GM23248 (cell line): ENCODE measurements at regions not wholly inside any gene's neighbourhood (a gene's known extent, or its start where the extent isn't known, plus 50 kb on each side); places are given as distances from the start of the nearest gene placed in this dataset.

Experiments
- DNase-seq: peaks from one replicate; pipeline ENCODE4 v3.0.0-alpha.2; 2015
- H2AFZ ChIP-seq: fragments of 200-600 bp; sonication (generic); 2 replicates; pipeline ENCODE4 v1.6.1; 2016; ENCODE audit warnings: antibody characterized with exemption
- H3F3A ChIP-seq: fragments of 200-600 bp; sonication (generic); 2 replicates; pipeline ENCODE4 v1.6.1; 2016; ENCODE audit warnings: mild to moderate bottlenecking, antibody characterized with exemption, mixed run types; ENCODE audit not compliant: insufficient read depth
- H3K27ac ChIP-seq: fragments of 200-600 bp; sonication (generic); 2 replicates; pipeline ENCODE4 v1.5.1; 2016; ENCODE audit warnings: mild to moderate bottlenecking
- H3K27me3 ChIP-seq: fragments of 200-600 bp; sonication (generic); replicated peaks from 2 replicates; pipeline ENCODE4 v1.6.1; 2016; ENCODE audit warnings: mild to moderate bottlenecking; ENCODE audit not compliant: insufficient read depth
- H3K36me3 ChIP-seq: fragments of 200-600 bp; sonication (generic); 2 replicates; pipeline ENCODE4 v1.6.1; 2016; ENCODE audit warnings: low read depth, mild to moderate bottlenecking
- H3K4me1 ChIP-seq: fragments of 200-600 bp; sonication (generic); 2 replicates; pipeline ENCODE4 v1.6.1; 2016; ENCODE audit warnings: mild to moderate bottlenecking; ENCODE audit not compliant: insufficient read depth
- H3K4me2 ChIP-seq: fragments of 200-600 bp; sonication (generic); one replicate; pipeline ENCODE4 v1.6.1; 2016; ENCODE audit warnings: mild to moderate bottlenecking; ENCODE audit not compliant: unreplicated experiment
- H3K4me3 ChIP-seq: fragments of 200-600 bp; sonication (generic); 2 replicates; pipeline ENCODE4 v1.5.1; 2016; ENCODE audit warnings: mild to moderate bottlenecking
- H3K79me2 ChIP-seq: fragments of 200-600 bp; sonication (generic); 2 replicates; pipeline ENCODE4 v1.6.1; 2016; ENCODE audit warnings: mild to moderate bottlenecking; ENCODE audit not compliant: insufficient read depth
- H3K9ac ChIP-seq: fragments of 200-600 bp; sonication (generic); 2 replicates; pipeline ENCODE4 v1.6.1; 2016; ENCODE audit warnings: mild to moderate bottlenecking
- H3K9me2 ChIP-seq: fragments of 200-600 bp; sonication (generic); 2 replicates; pipeline ENCODE4 v1.6.1; 2016; ENCODE audit warnings: mixed run types, mild to moderate bottlenecking, moderate library complexity; ENCODE audit not compliant: insufficient read depth
- H3K9me3 ChIP-seq: fragments of 200-600 bp; sonication (generic); one replicate; pipeline ENCODE4 v1.6.1; 2017; ENCODE audit warnings: low read depth
- H4K20me1 ChIP-seq: fragments of 200-600 bp; sonication (generic); 2 replicates; pipeline ENCODE4 v1.6.0; 2016; ENCODE audit not compliant: insufficient read depth
- EZH2 ChIP-seq: fragments of 200-600 bp; sonication (generic); IDR thresholded peaks from 2 replicates; pipeline ENCODE4 v1.6.1; 2018; ENCODE audit warnings: antibody characterized with exemption, mild to moderate bottlenecking; ENCODE audit not compliant: insufficient read depth, poor library complexity, severe bottlenecking
- EZH2phosphoT487 ChIP-seq: fragments of 200-600 bp; sonication (generic); IDR thresholded peaks from 2 replicates; pipeline ENCODE4 v1.6.1; 2018; ENCODE audit warnings: antibody characterized with exemption, moderate library complexity, mild to moderate bottlenecking, low read depth; ENCODE audit not compliant: insufficient read depth
- WGBS, 2 experiments: methylation state at CpG; one replicate each; pipeline ENCODE4 v1.1.6; 2015 to 2017; ENCODE audit warnings: low lambda C conversion rate in 2 of 2, low coverage in 1 of 2; ENCODE audit errors: missing lambda C conversion rate in 2 of 2; 5-methylcytosine and 5-hydroxymethylcytosine counted together
- in situ Hi-C: fragments of 300-500 bp; cut with MboI; formaldehyde crosslinking; loops from 2 replicates; pipeline ENCODE4 v1.15.0; 2020

- H3K4me1 ChIP-seq = no peaks in the 10 kb centered on the region
- H3K9me3 ChIP-seq = no peaks in the 10 kb centered on the region
- no peak overlapping the region for H3K4me3 ChIP-seq
- 0 to 5% methylated on average over 1 of the region's 1 CpG for WGBS, 2 experiments
- no peak overlapping the region for H2AFZ ChIP-seq
- H3K27ac ChIP-seq = no peak overlapping the region
- TF ChIP-seq EZH2phosphoT487 = no peak
- no peak for TF ChIP-seq EZH2
- H3F3A ChIP-seq = no peaks in the 10 kb centered on the region
- DNase-seq = no peak
- in situ Hi-C loops = no loop called here
- H3K79me2 ChIP-seq = no peaks in the 10 kb centered on the region
- no peak overlapping the region for H3K4me2 ChIP-seq
- no peak overlapping the region for H3K9ac ChIP-seq
- H3K27me3 ChIP-seq = no peaks in the 10 kb centered on the region
- no peaks in the 10 kb centered on the region for H3K36me3 ChIP-seq
- no peaks in the 10 kb centered on the region for H3K9me2 ChIP-seq
- no peaks in the 10 kb centered on the region for H4K20me1 ChIP-seq
These were observed 1014.2 kb upstream of the CELF4 start for GRCh38 chr18:38579764-38580163.

- H2AFZ ChIP-seq = no peak overlapping the region
- H3K36me3 ChIP-seq = no peaks in the 10 kb centered on the region
- no peaks in the 10 kb centered on the region for H4K20me1 ChIP-seq
- DNase-seq = no peak
- 27 to 30% methylated on average over 4 of the region's 4 CpGs for WGBS, 2 experiments
- H3K4me3 ChIP-seq = no peak overlapping the region
- no peaks in the 10 kb centered on the region for H3K9me3 ChIP-seq
- no peaks in the 10 kb centered on the region for H3K9me2 ChIP-seq
- H3K4me2 ChIP-seq = no peak overlapping the region
- H3K27me3 ChIP-seq = no peaks in the 10 kb centered on the region
- in situ Hi-C loops = no loop called here
- H3K27ac ChIP-seq = no peak overlapping the region
- H3K79me2 ChIP-seq = no peaks in the 10 kb centered on the region
- TF ChIP-seq EZH2phosphoT487 = no peak
- TF ChIP-seq EZH2 = no peak
- H3F3A ChIP-seq = no peaks in the 10 kb centered on the region
- no peak overlapping the region for H3K9ac ChIP-seq
- H3K4me1 ChIP-seq = no peaks in the 10 kb centered on the region
These were observed 1011.3 kb upstream of the CELF4 start for GRCh38 chr18:38576916-38577315.

GRCh38 chr18:38576349-38576748 is 1010.8 kb upstream of the CELF4 start:
- H3K9me2 ChIP-seq = no peaks in the 10 kb centered on the region

GRCh38 chr18:38575648-38576047 is 1010.0 kb upstream of the CELF4 start:
- Histone ChIP-seq H3K4me3 (no peak overlapping the region), H3K9me2 (no peaks in the 10 kb centered on the region), H3F3A (no peaks in the 10 kb centered on the region), H3K9ac (no peak overlapping the region), H3K9me3 (no peaks in the 10 kb centered on the region), H3K27ac (no peak overlapping the region), H3K27me3 (no peaks in the 10 kb centered on the region), H3K4me2 (no peak overlapping the region), H4K20me1 (no peaks in the 10 kb centered on the region), H3K79me2 (no peaks in the 10 kb centered on the region), H2AFZ (no peak overlapping the region), H3K4me1 (no peaks in the 10 kb centered on the region), H3K36me3 (no peaks in the 10 kb centered on the region)
- DNase-seq = no peak
- 3 to 7% methylated on average over 2 of the region's 2 CpGs for WGBS, 2 experiments
- no peak for TF ChIP-seq EZH2phosphoT487
- TF ChIP-seq EZH2 = no peak
- in situ Hi-C loops = no loop called here

More at GRCh38 chr18:38576349-38576748, 1010.8 kb upstream of the CELF4 start:
- H3K79me2 ChIP-seq = no peaks in the 10 kb centered on the region
- H3K4me1 ChIP-seq = no peaks in the 10 kb centered on the region
- no peak overlapping the region for H3K27ac ChIP-seq
- in situ Hi-C loops = no loop called here
- WGBS, 2 experiments = 4 to 7% methylated on average over 1 of the region's 1 CpG
- H3K4me2 ChIP-seq = no peak overlapping the region
- H3F3A ChIP-seq = no peaks in the 10 kb centered on the region
- no peaks in the 10 kb centered on the region for H4K20me1 ChIP-seq
- no peak for DNase-seq
- H3K4me3 ChIP-seq = no peak overlapping the region
- TF ChIP-seq EZH2 (no peak), EZH2phosphoT487 (no peak)
- H3K9me3 ChIP-seq = no peaks in the 10 kb centered on the region
- H3K36me3 ChIP-seq = no peaks in the 10 kb centered on the region
- no peak overlapping the region for H2AFZ ChIP-seq
- no peaks in the 10 kb centered on the region for H3K27me3 ChIP-seq
- no peak overlapping the region for H3K9ac ChIP-seq

GRCh38 chr18:38575023-38575422 is 1009.4 kb upstream of the CELF4 start:
- Histone ChIP-seq H3K27ac (no peak overlapping the region), H3K9me3 (no peaks in the 10 kb centered on the region), H3K9me2 (no peaks in the 10 kb centered on the region), H3K27me3 (no peaks in the 10 kb centered on the region), H3K36me3 (no peaks in the 10 kb centered on the region), H4K20me1 (no peaks in the 10 kb centered on the region), H3K9ac (no peak overlapping the region), H3K4me2 (no peak overlapping the region), H3K79me2 (no peaks in the 10 kb centered on the region), H3F3A (no peaks in the 10 kb centered on the region), H3K4me3 (no peak overlapping the region), H3K4me1 (no peaks in the 10 kb centered on the region), H2AFZ (no peak overlapping the region)
- in situ Hi-C loops = no loop called here
- WGBS, 2 experiments = 21 to 25% methylated on average over 6 of the region's 6 CpGs
- no peak for TF ChIP-seq EZH2phosphoT487
- no peak for TF ChIP-seq EZH2
- DNase-seq = no peak
